ENCODE measurements at regions not wholly inside any gene's neighbourhood (a gene's known extent, or its start where the extent isn't known, plus 50 kb on each side); places are given as distances from the start of the nearest gene placed in this dataset.

- no peak for FAIRE-seq
- no peak for DNase-seq (ENCODE audit: insufficient read length, low spot score)
- TF ChIP-seq, protein P1, sequence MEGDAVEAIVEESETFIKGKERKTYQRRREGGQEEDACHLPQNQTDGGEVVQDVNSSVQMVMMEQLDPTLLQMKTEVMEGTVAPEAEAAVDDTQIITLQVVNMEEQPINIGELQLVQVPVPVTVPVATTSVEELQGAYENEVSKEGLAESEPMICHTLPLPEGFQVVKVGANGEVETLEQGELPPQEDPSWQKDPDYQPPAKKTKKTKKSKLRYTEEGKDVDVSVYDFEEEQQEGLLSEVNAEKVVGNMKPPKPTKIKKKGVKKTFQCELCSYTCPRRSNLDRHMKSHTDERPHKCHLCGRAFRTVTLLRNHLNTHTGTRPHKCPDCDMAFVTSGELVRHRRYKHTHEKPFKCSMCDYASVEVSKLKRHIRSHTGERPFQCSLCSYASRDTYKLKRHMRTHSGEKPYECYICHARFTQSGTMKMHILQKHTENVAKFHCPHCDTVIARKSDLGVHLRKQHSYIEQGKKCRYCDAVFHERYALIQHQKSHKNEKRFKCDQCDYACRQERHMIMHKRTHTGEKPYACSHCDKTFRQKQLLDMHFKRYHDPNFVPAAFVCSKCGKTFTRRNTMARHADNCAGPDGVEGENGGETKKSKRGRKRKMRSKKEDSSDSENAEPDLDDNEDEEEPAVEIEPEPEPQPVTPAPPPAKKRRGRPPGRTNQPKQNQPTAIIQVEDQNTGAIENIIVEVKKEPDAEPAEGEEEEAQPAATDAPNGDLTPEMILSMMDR (IDR thresholded peaks at IDR 0.05; ENCODE audit: insufficient read depth, missing control alignments), result no peak
Measured at GRCh38 chr4:12146339-12146738, 717.6 kb upstream of the HS3ST1 start.

- TF ChIP-seq, protein P1 (IDR thresholded peaks at IDR 0.05; ENCODE audit: insufficient read depth, missing control alignments), result no peak
- no peak for FAIRE-seq
- DNase-seq (ENCODE audit: insufficient read length, low spot score), result no peak
Measured at GRCh38 chr4:12145768-12146167, 717.1 kb upstream of the HS3ST1 start.

GRCh38 chr4:12145106-12145505 lies 716.4 kb upstream of the HS3ST1 start:
- FAIRE-seq (no peak), DNase-seq (ENCODE audit: insufficient read length, low spot score) (no peak)
- TF ChIP-seq, protein P1 (IDR thresholded peaks at IDR 0.05; ENCODE audit: insufficient read depth, missing control alignments), result no peak

DNA sequence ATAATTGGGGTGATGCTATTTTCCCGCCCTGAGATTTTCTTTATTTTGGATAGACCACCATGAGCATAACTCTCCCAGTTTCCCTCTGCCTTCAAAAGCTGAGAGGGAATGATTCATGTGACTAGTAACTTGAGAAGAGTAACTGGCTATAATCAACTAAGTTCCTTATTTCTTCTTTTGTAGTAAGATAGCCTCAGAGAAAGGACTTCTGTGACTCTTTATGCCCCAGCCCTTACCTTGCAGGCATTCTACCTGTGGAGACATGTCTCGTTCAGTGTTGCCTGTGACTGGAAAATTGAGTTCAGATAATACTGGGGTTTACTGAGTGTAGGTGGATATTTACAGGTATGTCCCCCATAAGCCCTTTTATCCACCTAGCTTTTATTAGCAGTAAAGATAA lies 715.4 kb upstream of the HS3ST1 start:
- TF ChIP-seq, protein P1 (IDR thresholded peaks at IDR 0.05; ENCODE audit: insufficient read depth, missing control alignments), result no peak
- no peak for FAIRE-seq
- DNase-seq (ENCODE audit: insufficient read length, low spot score), result no peak

- FAIRE-seq, result no peak
- no peak for DNase-seq (ENCODE audit: insufficient read length, low spot score)
- TF ChIP-seq, protein P1 (IDR thresholded peaks at IDR 0.05; ENCODE audit: insufficient read depth, missing control alignments), result no peak
Measured at GRCh38 chr4:12140864-12141263, 712.2 kb upstream of the HS3ST1 start.

GRCh38 chr4:12139296-12139695 lies 710.6 kb upstream of the HS3ST1 start:
- TF ChIP-seq, protein P1 (IDR thresholded peaks at IDR 0.05; ENCODE audit: insufficient read depth, missing control alignments), result no peak
- no peak for FAIRE-seq
- no peak for DNase-seq (ENCODE audit: insufficient read length, low spot score)

DNA sequence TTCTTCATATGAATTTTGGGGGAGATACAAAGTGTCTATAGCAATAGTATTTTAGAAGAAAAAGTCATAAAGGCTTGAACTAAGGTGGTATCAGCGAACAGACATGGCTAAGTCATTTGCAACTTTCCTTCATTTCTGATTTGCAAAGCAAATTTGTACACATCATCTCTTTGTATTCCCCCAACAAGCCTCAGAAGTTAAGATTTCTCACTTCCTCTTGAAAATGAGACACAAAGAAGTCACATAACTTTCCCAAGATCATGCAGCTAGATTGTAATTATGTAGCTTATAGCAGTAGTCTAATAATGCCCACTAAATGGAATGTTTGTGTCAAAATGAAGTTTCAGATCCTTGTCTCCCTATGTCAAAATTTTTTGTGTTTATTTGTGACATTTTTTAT lies 709.8 kb upstream of the HS3ST1 start:
- DNase-seq (ENCODE audit: insufficient read length, low spot score), result no peak
- TF ChIP-seq, protein P1 (IDR thresholded peaks at IDR 0.05; ENCODE audit: insufficient read depth, missing control alignments), result no peak
- no peak for FAIRE-seq

All from D721Med (cell line).